22Rv1 (cell line): ENCODE measurements at regions not wholly inside any gene's neighbourhood (a gene's known extent, or its start where the extent isn't known, plus 50 kb on each side); places are given as distances from the start of the nearest gene placed in this dataset.
"Not testable (repeated sequence)": the region's sequence is repeated elsewhere in the genome, so short reads cannot be mapped to it uniquely, and the experiment has no call there.

Experiments used
- H3K27ac ChIP-seq: fragments of 450-650 bp; 2 replicates; pipeline ENCODE4 v1.5.1; 2017
- ZFX ChIP-seq: fragments of 450-650 bp; IDR thresholded peaks from 2 replicates; pipeline ENCODE4 v1.6.1; 2017; ENCODE audit warnings: antibody characterized with exemption, borderline replicate concordance
- TF ChIP-seq, protein P1 (sequence below): fragments of 450-650 bp; IDR thresholded peaks from 2 replicates; pipeline ENCODE4 v1.5.1; 2017; ENCODE audit warnings: mild to moderate bottlenecking

DNA sequence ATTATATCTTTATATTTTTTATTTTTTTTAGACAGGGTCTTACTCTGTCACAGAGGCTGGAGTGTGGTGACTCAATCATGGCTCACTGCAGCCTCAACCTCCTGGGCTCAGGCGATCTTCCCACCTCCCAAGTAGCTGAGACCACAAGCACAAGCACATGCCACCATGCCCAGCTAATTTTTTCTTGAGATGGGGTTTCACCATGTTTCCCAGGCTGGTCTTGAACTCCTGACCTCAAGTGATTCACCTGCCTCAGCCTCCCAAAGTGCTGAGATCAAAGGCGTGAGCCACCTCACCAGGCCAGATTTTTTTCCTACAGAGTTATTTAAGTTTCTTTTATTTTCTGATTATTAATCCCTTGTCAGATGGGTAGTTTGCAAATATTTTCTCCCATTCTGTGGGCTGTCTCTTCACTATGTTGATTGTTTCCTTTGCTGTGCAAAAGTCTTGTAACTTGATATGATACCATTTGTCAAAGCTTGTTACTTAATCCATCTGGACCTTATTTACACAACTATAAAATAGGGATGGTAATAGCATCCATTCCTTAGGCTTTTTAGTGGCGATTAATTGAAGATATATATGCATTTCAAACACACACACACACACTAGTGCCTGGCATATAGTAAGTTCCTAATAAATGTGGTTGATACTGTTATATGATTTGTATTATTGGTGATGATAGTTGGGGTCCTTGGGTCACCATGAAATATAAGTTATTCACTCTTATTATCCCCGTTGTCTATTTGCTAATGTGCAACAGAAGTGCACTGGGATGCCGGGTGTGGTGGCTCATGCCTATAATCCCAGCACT, 187.1 kb downstream of the BCAS1 start:
- no peak overlapping the region; the same call in 1 of the 2 replicates for H3K27ac ChIP-seq
- TF ChIP-seq ZFX: no peak
- TF ChIP-seq, protein P1, sequence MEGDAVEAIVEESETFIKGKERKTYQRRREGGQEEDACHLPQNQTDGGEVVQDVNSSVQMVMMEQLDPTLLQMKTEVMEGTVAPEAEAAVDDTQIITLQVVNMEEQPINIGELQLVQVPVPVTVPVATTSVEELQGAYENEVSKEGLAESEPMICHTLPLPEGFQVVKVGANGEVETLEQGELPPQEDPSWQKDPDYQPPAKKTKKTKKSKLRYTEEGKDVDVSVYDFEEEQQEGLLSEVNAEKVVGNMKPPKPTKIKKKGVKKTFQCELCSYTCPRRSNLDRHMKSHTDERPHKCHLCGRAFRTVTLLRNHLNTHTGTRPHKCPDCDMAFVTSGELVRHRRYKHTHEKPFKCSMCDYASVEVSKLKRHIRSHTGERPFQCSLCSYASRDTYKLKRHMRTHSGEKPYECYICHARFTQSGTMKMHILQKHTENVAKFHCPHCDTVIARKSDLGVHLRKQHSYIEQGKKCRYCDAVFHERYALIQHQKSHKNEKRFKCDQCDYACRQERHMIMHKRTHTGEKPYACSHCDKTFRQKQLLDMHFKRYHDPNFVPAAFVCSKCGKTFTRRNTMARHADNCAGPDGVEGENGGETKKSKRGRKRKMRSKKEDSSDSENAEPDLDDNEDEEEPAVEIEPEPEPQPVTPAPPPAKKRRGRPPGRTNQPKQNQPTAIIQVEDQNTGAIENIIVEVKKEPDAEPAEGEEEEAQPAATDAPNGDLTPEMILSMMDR: no peak

DNA sequence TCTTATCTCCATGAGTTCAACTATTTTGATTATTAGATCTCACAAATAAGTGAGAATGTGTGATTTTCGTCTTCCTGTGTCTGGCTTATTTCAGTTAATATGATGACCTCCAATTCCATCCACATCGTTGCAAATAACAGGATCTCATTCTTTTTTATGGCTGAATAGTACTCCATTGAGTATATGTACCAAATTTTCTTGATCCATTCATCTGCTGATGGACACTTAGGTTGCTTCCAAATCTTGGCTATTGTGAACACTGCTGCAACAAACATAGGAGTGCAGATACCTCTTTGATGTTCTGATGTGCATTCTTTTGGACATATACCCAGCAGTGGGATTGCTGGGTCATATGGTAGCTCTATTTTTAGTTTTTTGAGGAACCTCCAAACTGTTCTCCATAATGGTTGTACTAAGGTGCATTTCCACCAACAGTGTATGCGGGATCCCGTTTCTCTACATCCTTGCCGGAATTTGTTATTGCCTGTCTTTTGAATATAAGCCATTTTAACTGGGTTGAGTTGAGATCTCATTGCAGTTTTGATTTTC, 187.9 kb downstream of the BCAS1 start:
- not testable (repeated sequence) for H3K27ac ChIP-seq

DNA sequence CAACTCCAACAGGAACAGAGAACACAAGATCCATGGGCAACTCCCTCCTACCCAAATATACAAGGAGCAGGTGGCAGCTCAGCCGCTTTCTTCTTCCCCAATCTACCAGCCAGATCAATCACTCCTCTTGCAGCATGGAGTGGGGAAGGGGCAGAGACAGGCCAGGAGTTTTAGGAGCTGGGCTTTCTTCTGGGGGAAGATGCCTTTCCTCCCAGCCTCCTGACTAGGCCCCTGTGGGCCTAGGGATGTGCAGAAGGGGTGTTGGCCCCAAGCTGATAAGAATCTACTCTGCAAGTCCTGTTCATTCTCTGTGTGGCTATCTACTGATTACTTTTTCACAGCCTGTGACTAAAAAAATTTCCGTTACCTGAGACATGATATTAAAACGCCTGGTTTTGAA, 189.0 kb downstream of the BCAS1 start:
- no peak overlapping the region for H3K27ac ChIP-seq
- TF ChIP-seq, protein P1: no peak
- no peak for TF ChIP-seq ZFX

DNA sequence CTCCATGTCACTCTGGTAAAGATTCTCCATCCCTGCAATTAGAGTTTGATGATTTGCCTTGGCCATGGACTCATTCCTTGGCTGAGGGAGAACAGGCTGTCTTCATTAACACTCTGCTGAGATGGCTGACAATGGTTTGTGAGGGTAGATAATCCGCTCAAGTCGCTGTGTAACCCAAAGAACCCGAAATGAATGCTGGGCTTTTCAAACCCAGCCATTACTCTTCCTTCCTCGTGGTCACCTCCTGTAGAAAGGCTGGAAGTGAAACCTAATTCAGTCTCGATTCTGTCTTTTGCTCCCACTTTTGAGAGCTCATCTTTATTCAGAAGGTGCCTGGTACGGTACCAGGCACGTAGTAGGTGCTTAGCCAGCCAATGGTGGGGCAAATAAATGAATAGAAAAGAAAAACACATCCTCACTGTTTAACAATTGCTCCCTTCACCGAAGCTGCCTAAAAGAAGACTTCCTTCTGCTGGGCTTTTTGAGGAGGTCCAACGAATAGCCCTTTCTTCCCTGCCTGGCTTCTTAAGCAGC, 190.2 kb downstream of the BCAS1 start:
- TF ChIP-seq ZFX: no peak
- H3K27ac ChIP-seq: no peak overlapping the region

DNA sequence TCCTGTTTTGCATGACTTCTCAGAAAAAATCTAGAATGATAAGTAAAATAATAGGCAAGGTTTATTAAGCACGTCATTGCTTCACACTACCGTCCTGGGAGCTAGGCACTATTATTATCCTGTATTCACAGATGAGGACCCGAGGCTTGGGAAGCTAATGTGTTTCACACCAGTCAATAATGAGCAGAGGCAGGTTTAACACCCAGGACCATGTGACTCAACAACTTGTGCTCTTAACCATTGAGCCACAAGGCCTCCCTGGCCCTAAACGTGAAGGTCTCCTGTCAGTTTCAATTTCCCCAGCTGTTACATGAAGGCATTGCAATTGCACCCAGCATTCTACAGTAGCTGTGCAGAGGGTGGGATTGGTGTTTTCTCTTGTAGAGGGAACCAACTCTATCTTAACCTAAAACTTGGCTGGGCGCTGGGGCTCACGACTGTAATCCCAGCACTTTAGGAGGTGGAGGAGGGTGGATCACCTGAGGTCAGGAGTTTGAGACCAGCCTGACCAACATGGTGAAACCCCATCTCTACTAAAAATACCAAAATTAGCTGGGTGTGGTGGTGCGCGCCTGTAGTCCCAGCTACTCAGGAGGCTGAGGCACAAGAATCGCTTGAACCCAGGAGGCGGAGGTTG, 191.2 kb downstream of the BCAS1 start:
- no peak for TF ChIP-seq ZFX
- TF ChIP-seq, protein P1: no peak
- no peak overlapping the region for H3K27ac ChIP-seq

DNA sequence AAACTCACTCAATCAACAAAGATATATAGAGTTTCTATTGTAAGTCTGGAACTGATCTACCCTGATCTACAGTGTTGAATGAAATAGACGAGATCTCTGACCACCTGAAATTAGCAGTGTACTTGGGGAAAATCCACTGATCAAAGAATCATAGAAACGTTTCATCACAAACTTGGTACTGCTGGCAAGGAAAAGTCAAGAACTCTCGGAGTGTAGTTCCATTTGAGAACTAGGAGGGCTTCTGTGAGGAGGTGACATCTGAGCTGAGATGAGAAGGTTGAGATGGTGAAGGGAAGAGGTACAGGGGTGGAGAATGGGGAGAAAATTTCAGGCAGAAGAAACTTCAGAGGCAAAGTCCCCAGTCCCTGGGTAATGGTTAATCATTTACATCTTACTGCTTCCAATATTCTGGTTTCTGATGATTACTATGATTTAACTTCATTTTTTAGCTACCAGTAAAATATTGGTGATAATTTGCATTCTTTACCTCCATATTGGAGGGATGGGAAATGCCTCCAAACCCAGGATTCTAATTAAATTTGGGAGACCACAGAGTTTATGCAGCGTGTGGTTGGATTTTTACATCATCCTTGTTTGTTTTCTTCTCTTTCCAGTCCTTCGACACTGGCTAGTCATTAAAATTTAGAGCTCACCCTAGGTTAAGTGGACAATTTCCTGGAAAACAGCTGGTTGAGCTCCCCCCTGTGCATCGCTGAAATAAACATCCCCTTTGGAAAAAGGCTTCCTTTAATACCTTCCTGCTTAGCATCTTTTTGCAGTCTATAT, 191.9 kb downstream of the BCAS1 start:
- TF ChIP-seq, protein P1: no peak
- no peak for TF ChIP-seq ZFX
- H3K27ac ChIP-seq: no peak overlapping the region

DNA sequence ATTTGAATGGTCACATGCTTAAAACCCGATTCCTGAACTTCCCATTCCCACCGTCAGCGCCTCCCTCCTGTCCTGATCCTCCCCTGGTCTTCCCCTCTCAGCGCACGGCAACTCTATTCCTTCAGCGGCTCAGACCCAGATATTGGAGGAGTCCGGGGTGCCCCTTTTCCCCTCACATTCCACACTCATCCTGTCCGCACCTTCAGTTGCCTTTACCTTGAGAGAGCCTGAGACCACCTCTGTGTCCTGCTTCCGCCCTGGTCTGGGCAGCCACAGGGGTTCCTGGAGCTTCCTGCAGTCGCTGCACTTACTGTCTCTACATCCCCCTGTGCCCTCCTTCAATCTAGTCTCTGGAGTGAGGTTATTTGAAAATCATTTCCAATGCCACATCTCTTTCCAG, 193.4 kb downstream of the BCAS1 start:
- H3K27ac ChIP-seq: no peak overlapping the region

More for the DNA sequence above, 193.4 kb downstream of the BCAS1 start:
- TF ChIP-seq, protein P1: no peak
- no peak for TF ChIP-seq ZFX
